Neural progenitor cell (in vitro differentiated cells): ENCODE measurements at regions not wholly inside any gene's neighbourhood (a gene's known extent, or its start where the extent isn't known, plus 50 kb on each side); places are given as distances from the start of the nearest gene placed in this dataset.

Experiments
- DNase-seq: peaks from one replicate; pipeline ENCODE4 v3.0.0-alpha.2; 2016; ENCODE audit warnings: low spot score
- H2AFZ ChIP-seq: fragments of 200-600 bp; sonication (generic); replicated peaks from 2 replicates; pipeline ENCODE4 v1.6.1; 2016; ENCODE audit warnings: antibody characterized with exemption
- H3F3A ChIP-seq: fragments of 200-600 bp; sonication (generic); 2 replicates; pipeline ENCODE4 v1.6.1; 2016; ENCODE audit warnings: antibody characterized with exemption, low read depth
- H3K27ac ChIP-seq: fragments of 200-600 bp; sonication (generic); 2 replicates; pipeline ENCODE4 v1.5.1; 2016; ENCODE audit warnings: mild to moderate bottlenecking
- H3K27me3 ChIP-seq: fragments of 200-600 bp; sonication (generic); 2 replicates; pipeline ENCODE4 v1.6.1; 2016; ENCODE audit warnings: mild to moderate bottlenecking, moderate library complexity
- H3K36me3 ChIP-seq: fragments of 200-600 bp; sonication (generic); 2 replicates; pipeline ENCODE4 v1.5.1; 2016
- H3K4me1 ChIP-seq: fragments of 200-600 bp; sonication (generic); 2 replicates; pipeline ENCODE4 v1.6.1; 2016; ENCODE audit warnings: mixed run types
- H3K4me2 ChIP-seq: fragments of 200-600 bp; sonication (generic); 2 replicates; pipeline ENCODE4 v1.6.1; 2016
- H3K4me3 ChIP-seq: fragments of 200-600 bp; sonication (generic); 2 replicates; pipeline ENCODE4 v1.5.1; 2016
- H3K79me2 ChIP-seq: fragments of 200-600 bp; sonication (generic); 2 replicates; pipeline ENCODE4 v1.6.1; 2016; ENCODE audit warnings: low read depth
- H3K9ac ChIP-seq: fragments of 200-600 bp; sonication (generic); 2 replicates; pipeline ENCODE4 v1.6.1; 2016
- H3K9me3 ChIP-seq: fragments of 200-600 bp; sonication (generic); 2 replicates; pipeline ENCODE4 v1.5.1; 2016; ENCODE audit warnings: low read depth
- H4K20me1 ChIP-seq: fragments of 200-600 bp; sonication (generic); 2 replicates; pipeline ENCODE4 v1.6.1; 2016; ENCODE audit warnings: low read depth
- H3K27ac Mint-ChIP-seq: 3 replicates; pipeline ENCODE4 v1.8.0; 2021; ENCODE audit warnings: mixed read lengths
- H3K27me3 Mint-ChIP-seq: 2 replicates; pipeline ENCODE4 v1.8.0; 2022; ENCODE audit warnings: low read depth, mild to moderate bottlenecking, inconsistent platforms, moderate library complexity, mixed read lengths; ENCODE audit not compliant: insufficient read depth
- H3K36me3 Mint-ChIP-seq: 3 replicates; pipeline ENCODE4 v1.8.0; 2021; ENCODE audit warnings: mixed read lengths
- H3K4me1 Mint-ChIP-seq: 3 replicates; pipeline ENCODE4 v1.8.0; 2021; ENCODE audit warnings: mixed read lengths
- H3K4me3 Mint-ChIP-seq: 3 replicates; pipeline ENCODE4 v1.8.0; 2021; ENCODE audit warnings: mild to moderate bottlenecking, moderate library complexity, mixed read lengths
- H3K9me3 Mint-ChIP-seq: 3 replicates; pipeline ENCODE4 v1.8.0; 2020; ENCODE audit warnings: mixed read lengths
- EZH2 ChIP-seq: fragments of 200-600 bp; sonication (generic); IDR thresholded peaks from 2 replicates; pipeline ENCODE4 v1.6.1; 2017; ENCODE audit warnings: antibody characterized with exemption, mild to moderate bottlenecking, moderate library complexity
- EZH2phosphoT487 ChIP-seq: fragments of 200-600 bp; sonication (generic); IDR thresholded peaks from 2 replicates; pipeline ENCODE4 v1.6.1; 2017; ENCODE audit warnings: antibody characterized with exemption
- TF ChIP-seq, protein P1 (sequence below): fragments of 200-600 bp; sonication (generic); IDR thresholded peaks from 2 replicates; pipeline ENCODE4 v1.5.1; 2017; ENCODE audit warnings: antibody characterized with exemption, mild to moderate bottlenecking

DNA sequence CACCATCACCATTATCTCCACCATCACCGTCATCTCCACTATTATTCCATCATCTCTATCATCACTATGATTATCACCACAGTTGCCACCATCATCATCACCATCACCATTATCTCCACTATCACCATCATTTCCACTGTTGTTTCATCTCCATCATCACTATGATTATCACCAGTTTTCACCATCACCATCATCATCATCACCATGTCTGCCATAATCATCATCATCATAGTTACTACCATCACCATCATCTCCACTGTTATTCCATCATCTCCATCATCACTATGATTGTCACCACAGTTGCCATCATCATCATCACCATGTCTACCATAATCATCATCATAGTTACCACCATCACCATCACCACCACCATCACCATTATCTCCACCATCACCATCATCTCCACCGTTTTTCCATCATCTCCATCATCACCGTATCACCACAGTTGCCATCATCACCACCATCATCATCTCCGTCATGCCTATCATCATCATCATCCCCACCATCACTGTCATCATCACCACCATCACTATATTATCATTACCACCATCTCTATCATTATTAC, 264.9 kb downstream of the BRD1 start:
- Histone ChIP-seq H3F3A (no peaks in the 10 kb centered on the region), H3K4me1 (no peaks in the 10 kb centered on the region), H3K9ac (no peak overlapping the region), H3K4me3 (no peak overlapping the region), H3K4me2 (no peak overlapping the region), H3K27me3 (peaks cover 4% of the 10 kb centered on the region), H3K27ac (no peak overlapping the region), H3K79me2 (no peaks in the 10 kb centered on the region), H3K36me3 (no peaks in the 10 kb centered on the region), H3K9me3 (no peaks in the 10 kb centered on the region), H2AFZ (no peak overlapping the region), H4K20me1 (no peaks in the 10 kb centered on the region)
- H3K4me1 Mint-ChIP-seq: no peaks in the 10 kb centered on the region
- DNase-seq: no peak
- no peaks in the 10 kb centered on the region for H3K9me3 Mint-ChIP-seq
- TF ChIP-seq EZH2 (no peak), EZH2phosphoT487 (no peak)
- TF ChIP-seq, protein P1, sequence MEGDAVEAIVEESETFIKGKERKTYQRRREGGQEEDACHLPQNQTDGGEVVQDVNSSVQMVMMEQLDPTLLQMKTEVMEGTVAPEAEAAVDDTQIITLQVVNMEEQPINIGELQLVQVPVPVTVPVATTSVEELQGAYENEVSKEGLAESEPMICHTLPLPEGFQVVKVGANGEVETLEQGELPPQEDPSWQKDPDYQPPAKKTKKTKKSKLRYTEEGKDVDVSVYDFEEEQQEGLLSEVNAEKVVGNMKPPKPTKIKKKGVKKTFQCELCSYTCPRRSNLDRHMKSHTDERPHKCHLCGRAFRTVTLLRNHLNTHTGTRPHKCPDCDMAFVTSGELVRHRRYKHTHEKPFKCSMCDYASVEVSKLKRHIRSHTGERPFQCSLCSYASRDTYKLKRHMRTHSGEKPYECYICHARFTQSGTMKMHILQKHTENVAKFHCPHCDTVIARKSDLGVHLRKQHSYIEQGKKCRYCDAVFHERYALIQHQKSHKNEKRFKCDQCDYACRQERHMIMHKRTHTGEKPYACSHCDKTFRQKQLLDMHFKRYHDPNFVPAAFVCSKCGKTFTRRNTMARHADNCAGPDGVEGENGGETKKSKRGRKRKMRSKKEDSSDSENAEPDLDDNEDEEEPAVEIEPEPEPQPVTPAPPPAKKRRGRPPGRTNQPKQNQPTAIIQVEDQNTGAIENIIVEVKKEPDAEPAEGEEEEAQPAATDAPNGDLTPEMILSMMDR: no peak
- no peak overlapping the region for H3K27ac Mint-ChIP-seq
- no peak overlapping the region for H3K4me3 Mint-ChIP-seq
- H3K27me3 Mint-ChIP-seq: peaks cover 2% of the 10 kb centered on the region
- H3K36me3 Mint-ChIP-seq: no peaks in the 10 kb centered on the region

DNA sequence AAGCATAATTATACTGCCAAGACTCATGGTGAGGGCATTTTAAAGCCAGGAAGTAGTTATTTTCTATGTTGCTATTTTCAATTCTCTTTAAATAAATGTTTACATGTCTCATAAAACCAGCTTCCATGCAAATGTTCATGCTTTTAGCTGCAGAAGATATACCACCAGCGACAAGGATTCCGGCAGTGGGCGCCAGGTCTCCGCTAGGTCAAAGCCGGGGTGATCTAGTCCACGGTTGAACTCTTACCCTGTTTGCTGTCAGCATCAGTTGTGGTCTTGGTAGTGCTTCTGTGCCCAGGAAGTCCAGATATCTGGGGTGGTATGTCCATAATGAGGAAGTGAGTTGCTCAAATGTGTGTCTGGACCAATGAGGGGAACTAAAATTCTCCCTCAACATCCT, 265.7 kb downstream of the BRD1 start:
- no peaks in the 10 kb centered on the region for H3K9me3 ChIP-seq
- H4K20me1 ChIP-seq: no peaks in the 10 kb centered on the region
- Mint-ChIP-seq H3K9me3 (no peaks in the 10 kb centered on the region), H3K4me1 (no peaks in the 10 kb centered on the region), H3K4me3 (no peak overlapping the region), H3K27me3 (no peaks in the 10 kb centered on the region), H3K36me3 (no peaks in the 10 kb centered on the region), H3K27ac (no peak overlapping the region)
- H3K9ac ChIP-seq: no peak overlapping the region
- no peaks in the 10 kb centered on the region for H3K79me2 ChIP-seq
- TF ChIP-seq, protein P1: no peak
- TF ChIP-seq EZH2phosphoT487 (no peak), EZH2 (no peak)
- H3F3A ChIP-seq: no peaks in the 10 kb centered on the region
- H2AFZ ChIP-seq: no peak overlapping the region
- H3K36me3 ChIP-seq: no peaks in the 10 kb centered on the region
- DNase-seq: no peak
- no peak overlapping the region for H3K4me3 ChIP-seq
- H3K4me1 ChIP-seq: no peaks in the 10 kb centered on the region
- H3K27ac ChIP-seq: no peak overlapping the region
- H3K27me3 ChIP-seq: peaks cover 4% of the 10 kb centered on the region
- H3K4me2 ChIP-seq: no peak overlapping the region

DNA sequence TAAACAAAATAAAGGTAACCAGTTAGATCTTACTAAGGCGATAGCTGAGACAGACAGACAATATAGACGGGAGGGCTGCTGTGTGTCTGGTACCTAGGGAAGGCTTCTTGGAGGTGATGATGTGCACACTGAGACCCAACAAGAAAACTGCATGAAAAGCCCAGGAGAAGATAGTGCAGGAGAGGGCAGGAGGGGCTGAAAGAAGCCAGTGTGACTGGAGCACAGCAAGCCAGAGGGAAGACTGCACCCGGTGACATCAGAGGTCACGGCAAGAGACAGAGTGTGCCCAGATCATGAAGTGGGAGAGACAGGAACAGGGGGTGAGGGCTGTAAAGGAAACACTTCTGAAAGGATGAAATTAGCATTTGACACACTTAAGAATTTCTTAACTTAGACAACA, 266.3 kb downstream of the BRD1 start:
- H3K4me3 ChIP-seq: no peak overlapping the region
- no peaks in the 10 kb centered on the region for H3K4me1 ChIP-seq
- H3K9me3 ChIP-seq: no peaks in the 10 kb centered on the region
- no peaks in the 10 kb centered on the region for H3K36me3 ChIP-seq
- Mint-ChIP-seq H3K27ac (no peak overlapping the region), H3K4me1 (no peaks in the 10 kb centered on the region), H3K36me3 (no peaks in the 10 kb centered on the region), H3K9me3 (no peaks in the 10 kb centered on the region), H3K27me3 (no peaks in the 10 kb centered on the region), H3K4me3 (no peak overlapping the region)
- H3K27ac ChIP-seq: no peak overlapping the region
- no peaks in the 10 kb centered on the region for H3F3A ChIP-seq
- TF ChIP-seq, protein P1: no peak
- no peak for TF ChIP-seq EZH2
- no peak for TF ChIP-seq EZH2phosphoT487
- H4K20me1 ChIP-seq: no peaks in the 10 kb centered on the region
- no peak overlapping the region for H2AFZ ChIP-seq
- H3K79me2 ChIP-seq: no peaks in the 10 kb centered on the region
- no peak overlapping the region for H3K4me2 ChIP-seq
- H3K27me3 ChIP-seq: peaks cover 4% of the 10 kb centered on the region
- DNase-seq: no peak
- no peak overlapping the region for H3K9ac ChIP-seq
